ENCODE measurements at regions not wholly inside any gene's neighbourhood (a gene's known extent, or its start where the extent isn't known, plus 50 kb on each side); places are given as distances from the start of the nearest gene placed in this dataset.

- no peak for DNase-seq (ENCODE audit: low read depth, low spot score)
These were observed 57.8 kb upstream of the GPRIN3 start for GRCh38 chr4:89365375-89365774.

GRCh38 chr4:89364541-89364940 is 56.9 kb upstream of the GPRIN3 start:
- no peak for DNase-seq (ENCODE audit: low read depth, low spot score)

GRCh38 chr4:89363786-89364185 is 56.2 kb upstream of the GPRIN3 start:
- no peak for DNase-seq (ENCODE audit: low read depth, low spot score)

- no peak for DNase-seq (ENCODE audit: low read depth, low spot score)
These were observed 51.5 kb upstream of the GPRIN3 start for GRCh38 chr4:89358935-89359638.

GRCh38 chr4:89357787-89358186 is 50.2 kb upstream of the GPRIN3 start:
- no peak for DNase-seq (ENCODE audit: low read depth, low spot score)
